ENCODE measurements at regions not wholly inside any gene's neighbourhood (a gene's known extent, or its start where the extent isn't known, plus 50 kb on each side); places are given as distances from the start of the nearest gene placed in this dataset.

DNA sequence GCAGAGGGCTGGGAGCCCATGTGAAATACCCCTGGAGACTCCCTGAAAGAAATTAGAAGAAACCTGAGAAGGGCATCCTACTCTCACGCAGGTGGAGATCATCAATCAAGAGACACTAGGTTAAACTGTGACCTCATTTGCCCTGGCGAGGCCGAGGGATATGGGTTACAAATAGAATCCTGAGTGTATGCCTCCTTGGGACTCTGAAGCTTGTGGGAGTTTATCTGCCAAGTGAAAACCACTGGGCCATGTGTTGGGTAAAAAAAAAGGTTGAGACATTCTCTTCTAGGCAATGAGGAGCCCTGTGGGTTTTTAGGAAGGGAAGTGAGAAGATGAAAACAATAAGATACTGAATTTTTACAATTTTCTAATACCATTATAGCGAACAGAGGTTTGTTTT lies 160.7 kb upstream of the ARID2 start:
- Histone ChIP-seq H3K9ac (ENCODE audit: low read length) (no peak overlapping the region), H3K9me2 (ENCODE audit: insufficient read depth, low read length) (no peaks in the 10 kb centered on the region), H3K9me3 (ENCODE audit: low read length) (no peaks in the 10 kb centered on the region), H3F3A (ENCODE audit: insufficient read depth, low read length, poor library complexity, severe bottlenecking) (no peaks in the 10 kb centered on the region), H3K79me2 (replicated peaks; ENCODE audit: insufficient read depth, low read length) (no peaks in the 10 kb centered on the region), H3K4me3 (ENCODE audit: low read length) (no peak overlapping the region), H4K20me1 (ENCODE audit: insufficient read depth) (no peaks in the 10 kb centered on the region), H3K4me2 (ENCODE audit: low read length) (no peak overlapping the region), H3K27ac (ENCODE audit: low read length) (no peak overlapping the region), H2AFZ (ENCODE audit: low read depth, low read length) (no peak overlapping the region), H3K27me3 (ENCODE audit: insufficient read depth, low read depth, low read length) (no peaks in the 10 kb centered on the region), H3K36me3 (ENCODE audit: insufficient read depth, low read length) (no peaks in the 10 kb centered on the region)
- TF ChIP-seq, protein P1, sequence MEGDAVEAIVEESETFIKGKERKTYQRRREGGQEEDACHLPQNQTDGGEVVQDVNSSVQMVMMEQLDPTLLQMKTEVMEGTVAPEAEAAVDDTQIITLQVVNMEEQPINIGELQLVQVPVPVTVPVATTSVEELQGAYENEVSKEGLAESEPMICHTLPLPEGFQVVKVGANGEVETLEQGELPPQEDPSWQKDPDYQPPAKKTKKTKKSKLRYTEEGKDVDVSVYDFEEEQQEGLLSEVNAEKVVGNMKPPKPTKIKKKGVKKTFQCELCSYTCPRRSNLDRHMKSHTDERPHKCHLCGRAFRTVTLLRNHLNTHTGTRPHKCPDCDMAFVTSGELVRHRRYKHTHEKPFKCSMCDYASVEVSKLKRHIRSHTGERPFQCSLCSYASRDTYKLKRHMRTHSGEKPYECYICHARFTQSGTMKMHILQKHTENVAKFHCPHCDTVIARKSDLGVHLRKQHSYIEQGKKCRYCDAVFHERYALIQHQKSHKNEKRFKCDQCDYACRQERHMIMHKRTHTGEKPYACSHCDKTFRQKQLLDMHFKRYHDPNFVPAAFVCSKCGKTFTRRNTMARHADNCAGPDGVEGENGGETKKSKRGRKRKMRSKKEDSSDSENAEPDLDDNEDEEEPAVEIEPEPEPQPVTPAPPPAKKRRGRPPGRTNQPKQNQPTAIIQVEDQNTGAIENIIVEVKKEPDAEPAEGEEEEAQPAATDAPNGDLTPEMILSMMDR (IDR thresholded peaks at IDR 0.05; ENCODE audit: poor library complexity, severe bottlenecking), result no peak
- TF ChIP-seq, protein P2, sequence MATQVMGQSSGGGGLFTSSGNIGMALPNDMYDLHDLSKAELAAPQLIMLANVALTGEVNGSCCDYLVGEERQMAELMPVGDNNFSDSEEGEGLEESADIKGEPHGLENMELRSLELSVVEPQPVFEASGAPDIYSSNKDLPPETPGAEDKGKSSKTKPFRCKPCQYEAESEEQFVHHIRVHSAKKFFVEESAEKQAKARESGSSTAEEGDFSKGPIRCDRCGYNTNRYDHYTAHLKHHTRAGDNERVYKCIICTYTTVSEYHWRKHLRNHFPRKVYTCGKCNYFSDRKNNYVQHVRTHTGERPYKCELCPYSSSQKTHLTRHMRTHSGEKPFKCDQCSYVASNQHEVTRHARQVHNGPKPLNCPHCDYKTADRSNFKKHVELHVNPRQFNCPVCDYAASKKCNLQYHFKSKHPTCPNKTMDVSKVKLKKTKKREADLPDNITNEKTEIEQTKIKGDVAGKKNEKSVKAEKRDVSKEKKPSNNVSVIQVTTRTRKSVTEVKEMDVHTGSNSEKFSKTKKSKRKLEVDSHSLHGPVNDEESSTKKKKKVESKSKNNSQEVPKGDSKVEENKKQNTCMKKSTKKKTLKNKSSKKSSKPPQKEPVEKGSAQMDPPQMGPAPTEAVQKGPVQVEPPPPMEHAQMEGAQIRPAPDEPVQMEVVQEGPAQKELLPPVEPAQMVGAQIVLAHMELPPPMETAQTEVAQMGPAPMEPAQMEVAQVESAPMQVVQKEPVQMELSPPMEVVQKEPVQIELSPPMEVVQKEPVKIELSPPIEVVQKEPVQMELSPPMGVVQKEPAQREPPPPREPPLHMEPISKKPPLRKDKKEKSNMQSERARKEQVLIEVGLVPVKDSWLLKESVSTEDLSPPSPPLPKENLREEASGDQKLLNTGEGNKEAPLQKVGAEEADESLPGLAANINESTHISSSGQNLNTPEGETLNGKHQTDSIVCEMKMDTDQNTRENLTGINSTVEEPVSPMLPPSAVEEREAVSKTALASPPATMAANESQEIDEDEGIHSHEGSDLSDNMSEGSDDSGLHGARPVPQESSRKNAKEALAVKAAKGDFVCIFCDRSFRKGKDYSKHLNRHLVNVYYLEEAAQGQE (IDR thresholded peaks at IDR 0.05; ENCODE audit: borderline replicate concordance), result no peak
- TF ChIP-seq SMC3 (conservative IDR thresholded peaks at IDR 0.05; ENCODE audit: poor library complexity), result no peak
- no peak for TF ChIP-seq EP300 (conservative IDR thresholded peaks at IDR 0.05; ENCODE audit: poor library complexity, severe bottlenecking)
- no peak for TF ChIP-seq TAF1 (IDR thresholded peaks at IDR 0.05; ENCODE audit: low read depth)
- TF ChIP-seq EZH2 (IDR thresholded peaks at IDR 0.05; ENCODE audit: borderline replicate concordance, insufficient read depth, low read length, poor library complexity, severe bottlenecking), result no peak
- no peak for TF ChIP-seq RAD21 (conservative IDR thresholded peaks at IDR 0.05)
- no peak for TF ChIP-seq POLR2AphosphoS5 (IDR thresholded peaks at IDR 0.05)
- TF ChIP-seq MXI1 (conservative IDR thresholded peaks at IDR 0.05; ENCODE audit: poor library complexity, severe bottlenecking), result no peak

DNA sequence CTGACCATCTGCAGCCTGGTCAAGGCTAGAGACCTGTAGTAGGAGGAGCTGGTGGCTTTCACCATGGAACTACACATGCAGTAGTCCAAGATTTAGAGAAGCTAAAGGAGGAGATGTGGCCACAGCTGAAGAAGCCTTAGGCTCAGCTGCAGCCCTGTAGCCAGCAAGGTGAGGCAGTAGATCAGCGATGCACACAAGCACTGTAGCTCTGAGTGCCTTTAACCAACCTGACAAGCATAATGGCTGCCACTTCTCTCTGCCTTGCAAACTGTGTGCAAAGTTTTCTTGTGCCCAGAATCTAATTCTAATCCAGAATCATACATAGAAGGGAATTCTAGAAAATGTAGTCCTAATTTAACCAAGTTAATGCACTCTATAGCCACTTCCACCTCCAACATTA lies 159.0 kb upstream of the ARID2 start:
- no peaks in the 10 kb centered on the region for H3K36me3 ChIP-seq (ENCODE audit: insufficient read depth, low read length)
- no peak overlapping the region for H3K4me3 ChIP-seq (ENCODE audit: low read length)
- no peak overlapping the region for H2AFZ ChIP-seq (ENCODE audit: low read depth, low read length)
- H3K9me3 ChIP-seq (ENCODE audit: low read length), result no peaks in the 10 kb centered on the region
- H3K27me3 ChIP-seq (ENCODE audit: insufficient read depth, low read depth, low read length), result no peaks in the 10 kb centered on the region
- no peaks in the 10 kb centered on the region for H3K79me2 ChIP-seq (replicated peaks; ENCODE audit: insufficient read depth, low read length)
- no peaks in the 10 kb centered on the region for H3K9me2 ChIP-seq (ENCODE audit: insufficient read depth, low read length)
- H3F3A ChIP-seq (ENCODE audit: insufficient read depth, low read length, poor library complexity, severe bottlenecking), result no peaks in the 10 kb centered on the region
- no peaks in the 10 kb centered on the region for H4K20me1 ChIP-seq (ENCODE audit: insufficient read depth)
- H3K27ac ChIP-seq (ENCODE audit: low read length), result no peak overlapping the region
- TF ChIP-seq POLR2AphosphoS5 (IDR thresholded peaks at IDR 0.05), result no peak
- TF ChIP-seq, protein P1 (IDR thresholded peaks at IDR 0.05; ENCODE audit: poor library complexity, severe bottlenecking), result no peak
- no peak overlapping the region for H3K4me2 ChIP-seq (ENCODE audit: low read length)
- H3K9ac ChIP-seq (ENCODE audit: low read length), result no peak overlapping the region

Data from neural cell (in vitro differentiated cells).